ENCODE measurements at regions not wholly inside any gene's neighbourhood (a gene's known extent, or its start where the extent isn't known, plus 50 kb on each side); places are given as distances from the start of the nearest gene placed in this dataset.

GRCh38 chr1:21361506-21361905 lies 71.2 kb upstream of the ECE1 start:
- DNase-seq (no peak), ATAC-seq (no peak)
- Mint-ChIP-seq H3K4me3 (no peak overlapping the region), H3K9me3 (no peaks in the 10 kb centered on the region), H3K27me3 (no peaks in the 10 kb centered on the region), H3K4me1 (ENCODE audit: low read depth) (peaks cover 3% of the 10 kb centered on the region), H3K27ac (no peak overlapping the region), H3K36me3 (ENCODE audit: low read depth) (no peaks in the 10 kb centered on the region)
- POLR2A ChIA-PET = interaction anchor here (0.9 kb wide), 1 partner anchor 10 kb away, joined by 3 read pairs; no protein-coding TSS in a partner anchor
- intact Hi-C loops (cut with micrococcal nuclease) = no loop called here
- CTCF ChIA-PET = interaction anchor here (1.0 to 1.4 kb wide), 4 partner anchors 9 to 144 kb away, joined by 3 read pairs; no protein-coding TSS in a partner anchor
- TF ChIP-seq CTCF (IDR thresholded peaks at IDR 0.05) = no peak

DNA sequence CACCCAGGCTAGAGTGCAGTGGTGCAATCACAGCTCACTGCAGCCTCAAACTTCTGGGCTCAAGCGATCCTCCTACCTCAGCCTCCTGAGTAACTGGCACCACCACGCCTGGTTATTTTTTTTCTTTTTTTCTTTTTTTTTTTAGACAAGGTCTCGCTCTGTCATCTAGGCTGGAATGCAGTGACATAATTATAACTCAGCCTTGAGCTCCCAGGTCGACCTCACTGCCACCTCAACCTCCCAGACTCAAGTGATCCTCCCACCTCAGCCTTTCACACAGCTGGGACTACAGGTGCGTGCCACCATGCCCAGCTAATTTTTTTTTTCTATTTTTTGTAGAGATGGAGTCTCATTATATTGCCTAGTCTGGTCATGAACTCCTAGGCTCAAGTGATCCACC lies 66.9 kb upstream of the ECE1 start:
- no peaks in the 10 kb centered on the region for H3K27me3 Mint-ChIP-seq
- H3K27ac Mint-ChIP-seq = no peak overlapping the region

GRCh38 chr1:21355956-21356355 lies 65.7 kb upstream of the ECE1 start:
- H3K36me3 Mint-ChIP-seq (ENCODE audit: low read depth) = no peaks in the 10 kb centered on the region
- no peak overlapping the region for H3K4me3 Mint-ChIP-seq
- TF ChIP-seq CTCF (IDR thresholded peaks at IDR 0.05) = no peak
- POLR2A ChIA-PET = interaction anchor here (1.0 kb wide), 1 partner anchor 11 kb away, joined by 3 read pairs; no protein-coding TSS in a partner anchor
- intact Hi-C loops (cut with micrococcal nuclease) = no loop called here
- no peak overlapping the region for H3K27ac Mint-ChIP-seq
- no peaks in the 10 kb centered on the region for H3K27me3 Mint-ChIP-seq
- peaks cover 9% of the 10 kb centered on the region for H3K4me1 Mint-ChIP-seq (ENCODE audit: low read depth)
- ATAC-seq (peak; percentile 91), DNase-seq (peak; percentile 56)
- CTCF ChIA-PET = interaction anchor here (2.2 to 6.8 kb wide), 3 partner anchors 12 to 101 kb away, joined by 7 to 27 read pairs (median 10); no protein-coding TSS in a partner anchor
- H3K9me3 Mint-ChIP-seq = no peaks in the 10 kb centered on the region

More for the DNA sequence above, 66.9 kb upstream of the ECE1 start:
- Mint-ChIP-seq H3K4me1 (ENCODE audit: low read depth) (peaks cover 9% of the 10 kb centered on the region), H3K4me3 (no peak overlapping the region), H3K36me3 (ENCODE audit: low read depth) (no peaks in the 10 kb centered on the region), H3K9me3 (no peaks in the 10 kb centered on the region)
- POLR2A ChIA-PET = no interaction called here
- CTCF ChIA-PET = interaction anchor here (0.9 to 1.6 kb wide), 3 partner anchors 27 to 140 kb away, joined by 3 to 4 read pairs (median 4); no protein-coding TSS in a partner anchor
- intact Hi-C loops (cut with micrococcal nuclease) = no loop called here
- DNase-seq (no peak), ATAC-seq (no peak)
- no peak for TF ChIP-seq CTCF (IDR thresholded peaks at IDR 0.05)

DNA sequence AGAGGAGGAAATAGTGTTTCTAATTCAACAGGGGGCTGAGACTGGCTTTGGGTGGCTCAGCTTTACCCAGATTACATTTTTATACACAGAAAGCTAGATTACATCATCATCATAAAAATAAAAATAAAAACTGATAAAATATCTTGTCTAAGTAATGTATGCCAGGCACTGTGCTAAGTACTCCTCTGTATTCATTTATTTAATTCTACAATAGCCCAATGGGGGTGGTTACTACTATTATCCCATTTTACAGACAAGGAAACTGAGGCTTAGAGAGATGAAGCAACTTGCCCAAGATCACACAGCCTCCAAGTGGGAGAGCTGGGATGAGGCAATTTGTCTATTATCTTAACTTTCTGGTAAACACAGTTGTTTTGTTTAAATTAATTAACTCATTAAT lies 62.3 kb upstream of the ECE1 start:
- Mint-ChIP-seq H3K4me3 (no peak overlapping the region), H3K9me3 (no peaks in the 10 kb centered on the region), H3K27ac (no peak overlapping the region), H3K4me1 (ENCODE audit: low read depth) (peaks cover 9% of the 10 kb centered on the region), H3K36me3 (ENCODE audit: low read depth) (no peaks in the 10 kb centered on the region), H3K27me3 (no peaks in the 10 kb centered on the region)
- intact Hi-C loops (cut with micrococcal nuclease) = no loop called here
- ChIA-PET CTCF (interaction anchor here (1.2 to 6.8 kb wide), 3 partner anchors 16 to 121 kb away, joined by 5 to 27 read pairs (median 14); no protein-coding TSS in a partner anchor), POLR2A (interaction anchor here (1.0 kb wide), 1 partner anchor 9 kb away, joined by 3 read pairs; no protein-coding TSS in a partner anchor)
- TF ChIP-seq CTCF (IDR thresholded peaks at IDR 0.05) = no peak
- DNase-seq (no peak), ATAC-seq (no peak)

DNA sequence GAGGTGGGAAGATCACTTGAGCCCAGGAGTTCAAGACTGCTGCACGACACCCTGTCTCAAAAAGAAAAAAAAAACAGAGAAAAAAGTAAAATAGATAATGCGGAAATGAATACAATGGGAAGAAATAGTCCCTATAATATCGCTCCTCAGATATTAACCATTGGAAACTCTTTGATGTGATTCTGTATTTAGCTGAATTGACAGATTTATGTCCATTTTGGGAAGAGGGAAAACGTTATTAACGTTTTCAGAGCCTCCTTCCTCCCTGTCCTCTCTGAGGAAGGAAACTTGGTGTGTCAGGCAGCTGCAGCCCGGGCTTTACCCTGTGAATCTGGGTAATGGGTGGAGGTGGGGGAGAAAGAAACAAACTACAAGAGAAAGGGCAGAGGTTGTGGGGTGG lies 61.6 kb upstream of the ECE1 start:
- no peaks in the 10 kb centered on the region for H3K27me3 Mint-ChIP-seq
- CTCF ChIA-PET = interaction anchor here (1.2 to 6.8 kb wide), 3 partner anchors 17 to 120 kb away, joined by 5 to 27 read pairs (median 14); no protein-coding TSS in a partner anchor
- no peak for ATAC-seq
- H3K9me3 Mint-ChIP-seq = no peaks in the 10 kb centered on the region
- no peak overlapping the region for H3K4me3 Mint-ChIP-seq
- POLR2A ChIA-PET = interaction anchor here (0.6 to 1.0 kb wide), 2 partner anchors 9 to 43 kb away, joined by 3 read pairs; no protein-coding TSS in a partner anchor
- DNase-seq = no peak
- no peak for TF ChIP-seq CTCF (IDR thresholded peaks at IDR 0.05)
- peaks cover 9% of the 10 kb centered on the region for H3K4me1 Mint-ChIP-seq (ENCODE audit: low read depth)
- no peak overlapping the region for H3K27ac Mint-ChIP-seq
- intact Hi-C loops (cut with micrococcal nuclease) = no loop called here
- no peaks in the 10 kb centered on the region for H3K36me3 Mint-ChIP-seq (ENCODE audit: low read depth)
